ENCODE measurements at regions not wholly inside any gene's neighbourhood (a gene's known extent, or its start where the extent isn't known, plus 50 kb on each side); places are given as distances from the start of the nearest gene placed in this dataset.

GRCh38 chr13:97561182-97561581, 127.2 kb downstream of the RAP2A start:
- TF ChIP-seq CTCF (IDR thresholded peaks at IDR 0.05) (no peak), POLR2A (IDR thresholded peaks at IDR 0.05) (no peak)
